ENCODE measurements at regions not wholly inside any gene's neighbourhood (a gene's known extent, or its start where the extent isn't known, plus 50 kb on each side); places are given as distances from the start of the nearest gene placed in this dataset.
"Not testable (repeated sequence)": the region's sequence is repeated elsewhere in the genome, so short reads cannot be mapped to it uniquely, and the experiment has no call there.

DNA sequence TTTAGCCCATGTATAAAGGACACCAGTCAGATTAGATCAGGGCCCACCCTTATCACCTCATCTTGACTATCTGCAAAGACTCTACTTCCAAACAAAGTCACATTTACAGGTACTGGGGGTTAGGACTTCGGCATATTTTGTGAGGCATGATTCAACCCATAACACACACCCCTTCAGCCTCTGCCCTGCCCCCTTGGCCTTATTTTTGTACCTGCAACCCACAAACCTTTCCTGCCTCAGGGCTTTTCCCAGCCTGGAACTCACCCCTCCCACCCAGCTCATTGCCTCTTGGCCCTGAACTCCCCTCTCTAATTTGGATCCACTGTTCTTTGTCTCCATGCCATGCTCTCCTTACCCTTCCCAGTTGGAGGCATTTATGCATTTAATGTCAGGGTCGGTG is 1116.9 kb downstream of the TBC1D22A start:
- TF ChIP-seq, protein P1, sequence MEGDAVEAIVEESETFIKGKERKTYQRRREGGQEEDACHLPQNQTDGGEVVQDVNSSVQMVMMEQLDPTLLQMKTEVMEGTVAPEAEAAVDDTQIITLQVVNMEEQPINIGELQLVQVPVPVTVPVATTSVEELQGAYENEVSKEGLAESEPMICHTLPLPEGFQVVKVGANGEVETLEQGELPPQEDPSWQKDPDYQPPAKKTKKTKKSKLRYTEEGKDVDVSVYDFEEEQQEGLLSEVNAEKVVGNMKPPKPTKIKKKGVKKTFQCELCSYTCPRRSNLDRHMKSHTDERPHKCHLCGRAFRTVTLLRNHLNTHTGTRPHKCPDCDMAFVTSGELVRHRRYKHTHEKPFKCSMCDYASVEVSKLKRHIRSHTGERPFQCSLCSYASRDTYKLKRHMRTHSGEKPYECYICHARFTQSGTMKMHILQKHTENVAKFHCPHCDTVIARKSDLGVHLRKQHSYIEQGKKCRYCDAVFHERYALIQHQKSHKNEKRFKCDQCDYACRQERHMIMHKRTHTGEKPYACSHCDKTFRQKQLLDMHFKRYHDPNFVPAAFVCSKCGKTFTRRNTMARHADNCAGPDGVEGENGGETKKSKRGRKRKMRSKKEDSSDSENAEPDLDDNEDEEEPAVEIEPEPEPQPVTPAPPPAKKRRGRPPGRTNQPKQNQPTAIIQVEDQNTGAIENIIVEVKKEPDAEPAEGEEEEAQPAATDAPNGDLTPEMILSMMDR (IDR thresholded peaks at IDR 0.05; ENCODE audit: insufficient read depth, low read depth, low read length, missing control alignments) = no peak
- H3K4me3 ChIP-seq (ENCODE audit: low read length) = no peak overlapping the region
- no peak for DNase-seq (ENCODE audit: low read depth)

DNA sequence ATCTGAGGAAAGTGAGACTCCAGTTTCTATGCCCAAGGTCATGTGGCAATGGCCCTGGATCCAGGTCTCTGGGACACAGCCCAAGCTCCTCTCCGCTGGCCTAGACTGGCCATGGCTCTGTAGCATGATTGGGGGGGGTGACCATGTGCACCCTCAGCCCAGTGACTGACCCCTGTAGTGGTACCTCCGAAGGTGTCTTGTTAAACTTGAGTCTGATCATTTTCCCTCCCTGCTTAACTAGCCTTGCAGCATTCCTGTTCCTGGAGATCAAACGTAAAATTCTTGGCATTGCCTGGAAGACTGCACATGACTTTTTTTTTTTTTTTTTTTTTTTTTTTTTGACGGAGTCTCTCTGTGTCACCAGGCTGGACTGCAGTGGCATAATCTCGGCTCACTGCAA is 1116.0 kb downstream of the TBC1D22A start:
- TF ChIP-seq, protein P1 (IDR thresholded peaks at IDR 0.05; ENCODE audit: insufficient read depth, low read depth, low read length, missing control alignments) = no peak
- no peak for DNase-seq (ENCODE audit: low read depth)
- H3K4me3 ChIP-seq (ENCODE audit: low read length) = no peak overlapping the region

DNA sequence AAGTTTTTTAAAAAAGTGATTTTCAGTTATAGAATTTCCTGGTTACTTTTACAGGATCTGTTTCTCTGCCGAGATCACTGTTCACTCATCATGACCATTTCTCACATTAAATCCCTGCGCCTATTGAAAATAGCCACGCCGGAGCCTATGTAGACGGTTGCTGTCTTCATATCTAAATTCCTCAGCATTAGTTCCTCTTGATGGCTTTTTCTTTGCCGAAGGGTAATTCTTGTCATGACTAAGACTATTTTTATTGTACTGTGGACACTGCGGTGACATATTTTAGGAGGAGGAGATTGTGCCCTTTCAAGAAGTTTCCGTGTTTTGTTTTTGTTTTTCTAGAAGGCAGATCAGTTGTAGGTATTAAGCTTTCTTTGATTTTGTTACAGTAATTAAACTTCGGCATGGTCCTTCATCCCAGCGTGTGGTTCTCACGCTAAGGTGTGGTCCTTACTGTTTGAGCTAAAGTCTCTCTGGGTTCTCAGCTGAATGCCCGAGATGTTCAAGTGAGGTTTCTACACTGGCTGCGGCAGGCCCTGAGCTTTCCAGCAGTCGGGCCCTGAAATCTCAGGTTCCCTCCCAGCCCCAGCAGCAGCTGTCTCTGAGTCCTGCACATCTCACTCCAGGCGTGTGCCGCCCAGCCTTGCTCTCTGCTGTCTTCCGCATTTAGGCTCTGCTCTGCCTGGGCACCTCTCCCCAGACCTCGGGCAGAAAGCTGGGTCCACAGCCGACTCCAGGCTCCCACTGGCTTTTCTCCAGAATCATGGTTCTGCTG is 1110.5 kb downstream of the TBC1D22A start:
- no peak for DNase-seq (ENCODE audit: low read depth)
- TF ChIP-seq, protein P1 (IDR thresholded peaks at IDR 0.05; ENCODE audit: insufficient read depth, low read depth, low read length, missing control alignments) = no peak
- H3K4me3 ChIP-seq (ENCODE audit: low read length) = no peak overlapping the region

DNA sequence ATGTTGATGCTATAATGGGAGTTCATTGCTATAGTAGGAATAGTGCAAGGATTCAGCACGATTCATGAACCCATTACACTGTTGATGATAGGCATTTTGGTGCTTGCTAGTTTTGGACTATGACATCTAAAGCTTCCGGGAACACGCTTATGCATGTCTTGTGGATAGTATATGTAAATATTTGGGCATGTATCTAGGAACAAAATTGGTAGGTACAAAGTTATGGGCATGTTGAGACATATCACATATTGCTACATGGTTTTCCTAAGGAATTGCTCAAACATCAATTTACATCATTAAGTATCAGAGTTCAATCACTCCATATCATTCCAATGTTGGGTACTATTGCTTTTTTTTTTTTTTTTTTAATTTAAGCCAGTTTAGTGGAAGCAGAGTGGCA is 1103.2 kb downstream of the TBC1D22A start:
- peak; percentile 26 for DNase-seq (ENCODE audit: low read depth)
- TF ChIP-seq, protein P1 (IDR thresholded peaks at IDR 0.05; ENCODE audit: insufficient read depth, low read depth, low read length, missing control alignments) = no peak
- no peak overlapping the region for H3K4me3 ChIP-seq (ENCODE audit: low read length)

DNA sequence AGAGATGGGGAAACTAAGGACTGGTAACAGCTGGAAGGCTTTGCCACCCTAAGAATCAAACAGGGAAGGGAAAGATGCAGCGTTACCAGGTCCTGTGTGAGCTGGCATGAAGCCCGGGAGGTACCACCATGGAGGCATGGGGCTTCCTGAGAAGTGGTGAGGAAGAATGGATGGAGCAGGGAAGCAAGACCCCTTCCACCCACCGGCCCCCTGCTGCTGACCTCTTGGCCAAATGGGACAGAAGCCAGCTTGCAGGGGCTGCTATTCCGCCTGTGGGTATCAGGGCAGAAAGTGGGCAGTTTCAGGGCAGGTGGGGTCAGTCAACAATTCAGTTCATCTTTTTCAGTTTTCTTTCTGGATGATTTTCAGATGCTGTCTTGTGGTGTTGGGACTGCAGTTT is 1099.9 kb downstream of the TBC1D22A start:
- H3K4me3 ChIP-seq (ENCODE audit: low read length) = no peak overlapping the region
- TF ChIP-seq, protein P1 (IDR thresholded peaks at IDR 0.05; ENCODE audit: insufficient read depth, low read depth, low read length, missing control alignments) = no peak
- no peak for DNase-seq (ENCODE audit: low read depth)

DNA sequence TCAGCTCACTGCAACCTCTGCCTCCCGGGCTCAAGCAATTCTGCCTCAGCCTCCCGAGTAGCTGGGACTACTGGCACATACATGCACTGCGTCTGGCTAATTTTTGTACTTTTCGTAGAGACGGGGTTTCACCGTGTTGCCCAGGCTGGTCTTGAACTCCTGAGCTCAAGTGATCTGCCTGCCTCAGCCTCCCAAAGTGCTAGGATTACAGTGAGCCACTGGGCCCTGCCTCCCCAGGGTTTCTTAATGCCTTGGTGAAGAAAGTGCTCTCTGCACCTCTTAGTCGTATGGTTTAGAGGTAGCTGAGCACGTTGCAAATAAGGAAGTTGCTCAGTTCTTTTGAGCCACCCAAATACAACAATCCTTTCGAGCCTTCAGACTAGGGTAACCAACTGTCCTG is 1098.5 kb downstream of the TBC1D22A start:
- H3K4me3 ChIP-seq (ENCODE audit: low read length); DNase-seq (ENCODE audit: low read depth): not testable (repeated sequence)

DNA sequence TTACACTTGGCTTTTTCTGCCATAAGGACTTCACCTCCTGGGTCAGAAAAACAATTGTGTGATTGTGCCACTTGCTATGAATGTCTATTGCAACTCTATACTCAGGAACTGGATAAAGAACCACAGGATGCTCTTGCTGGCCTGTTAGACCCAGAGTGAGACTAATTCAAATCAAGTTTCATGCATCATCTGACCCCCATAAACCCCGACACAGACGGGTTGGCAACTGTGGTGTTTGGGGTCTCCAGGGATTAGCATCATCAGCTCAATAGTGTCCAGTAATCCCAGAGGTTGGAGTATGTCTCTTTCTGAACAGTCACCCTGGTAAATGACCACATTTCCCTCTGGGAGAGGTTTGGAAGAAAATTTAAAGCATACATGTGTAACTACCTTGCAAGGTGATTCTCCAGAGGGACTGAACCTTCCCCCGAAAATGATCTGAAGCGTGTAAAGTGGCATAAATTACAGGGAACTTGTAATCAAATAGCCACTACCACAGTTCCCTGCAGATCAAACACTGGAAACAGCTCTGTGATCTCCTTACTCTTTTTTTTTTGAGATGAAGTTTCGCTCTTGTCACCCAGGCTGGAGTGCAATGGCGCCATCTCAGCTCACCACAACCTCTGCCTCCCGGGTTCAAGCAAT is 1097.6 kb downstream of the TBC1D22A start:
- TF ChIP-seq, protein P1 (IDR thresholded peaks at IDR 0.05; ENCODE audit: insufficient read depth, low read depth, low read length, missing control alignments) = no peak
- no peak for DNase-seq (ENCODE audit: low read depth)
- H3K4me3 ChIP-seq (ENCODE audit: low read length) = no peak overlapping the region

Measured in epithelial cell of esophagus (primary cell).